NCI-H2171 treated with DMSO at 0.1 percent for 48 hours (cell line): ENCODE measurements at regions not wholly inside any gene's neighbourhood (a gene's known extent, or its start where the extent isn't known, plus 50 kb on each side); places are given as distances from the start of the nearest gene placed in this dataset.

Experiments
- DNase-seq: peaks from one replicate; lab custom pipeline; 2025; lab: John Stamatoyannopoulos, UW

DNA sequence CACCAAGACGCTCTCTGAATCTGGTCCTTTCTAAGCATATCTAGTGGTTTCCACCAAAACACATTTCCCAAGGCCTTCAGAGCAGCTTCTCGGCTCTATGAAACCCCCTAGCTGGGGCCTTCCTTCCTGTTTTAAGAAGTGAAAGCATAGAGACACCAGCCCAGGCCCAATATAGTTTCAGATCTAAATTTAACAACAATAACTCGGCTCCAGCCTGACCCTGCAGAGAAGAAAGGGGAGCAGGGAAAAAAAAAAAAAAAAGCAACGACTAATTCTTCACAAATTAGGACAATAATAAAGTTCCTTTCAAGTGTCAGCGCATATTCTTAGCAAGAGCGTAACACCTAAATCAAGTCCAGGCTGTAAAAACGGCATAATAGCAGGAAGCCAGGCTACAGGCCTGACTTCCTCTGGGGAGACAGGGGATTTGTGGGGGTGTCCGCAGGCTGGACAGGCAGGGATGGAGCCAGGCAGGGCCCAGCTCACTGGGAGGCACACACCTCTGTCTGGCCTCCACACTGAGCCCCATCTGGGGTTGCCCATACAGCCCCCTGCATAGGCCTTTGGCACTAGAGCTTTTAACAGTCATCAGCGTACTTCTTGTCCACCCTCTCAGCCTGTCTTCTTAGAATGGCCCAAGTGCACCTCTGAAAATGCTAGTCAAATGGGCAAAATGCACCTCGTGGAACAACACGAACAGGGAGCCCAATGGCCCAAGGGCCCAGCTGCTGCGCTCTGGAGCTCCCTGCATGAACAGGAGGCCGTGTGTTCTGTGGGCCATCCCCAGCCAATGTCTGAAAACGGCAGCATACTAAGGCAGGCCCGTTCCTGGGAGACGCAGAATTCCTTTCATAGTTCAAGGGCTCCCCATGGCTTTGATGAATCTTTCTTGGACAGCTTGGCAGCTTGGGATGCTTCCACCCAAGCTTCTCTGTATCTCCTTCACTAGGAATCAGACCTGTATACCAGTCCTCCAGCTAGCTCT lies 772.9 kb downstream of the MED13L start:
- DNase-seq, result no peak

DNA sequence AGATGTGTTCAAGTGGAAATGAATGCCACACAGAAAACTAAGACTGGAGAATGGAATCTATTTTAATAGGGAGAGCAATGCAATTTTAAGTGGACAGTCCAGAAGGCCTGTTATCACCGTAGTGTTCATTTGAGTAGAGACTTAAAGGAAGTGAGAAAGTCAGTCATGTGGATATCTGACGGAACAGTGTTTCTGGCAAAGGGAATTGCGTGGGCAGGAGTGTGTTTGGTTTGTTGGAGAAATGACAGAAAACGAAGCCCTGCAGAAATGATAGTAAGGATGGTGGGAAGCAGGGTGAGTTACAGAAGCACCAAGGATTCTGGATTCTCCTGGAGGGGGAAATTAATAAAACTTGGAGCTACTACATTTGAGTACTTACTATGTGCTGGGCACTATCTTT lies 776.6 kb downstream of the MED13L start:
- DNase-seq, result no peak

DNA sequence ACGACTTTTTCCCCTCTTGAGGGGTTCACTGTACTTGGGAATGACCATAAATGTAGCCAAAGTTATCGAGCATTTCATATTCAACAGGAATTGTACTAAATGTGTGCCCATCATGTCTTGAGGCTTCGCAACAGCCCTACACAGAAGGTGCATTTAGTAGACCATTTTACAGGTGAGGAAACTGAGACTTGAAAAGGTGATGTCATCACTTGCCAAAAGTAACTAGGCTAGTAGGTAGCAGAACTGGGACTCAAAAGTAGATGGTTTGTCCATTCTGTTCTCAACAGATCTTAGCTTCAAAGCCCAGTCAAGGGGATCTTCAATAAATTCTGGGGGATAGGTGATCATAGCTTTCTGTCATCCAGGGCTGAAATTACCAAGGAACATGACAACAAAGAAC lies 782.2 kb downstream of the MED13L start:
- DNase-seq, result no peak

DNA sequence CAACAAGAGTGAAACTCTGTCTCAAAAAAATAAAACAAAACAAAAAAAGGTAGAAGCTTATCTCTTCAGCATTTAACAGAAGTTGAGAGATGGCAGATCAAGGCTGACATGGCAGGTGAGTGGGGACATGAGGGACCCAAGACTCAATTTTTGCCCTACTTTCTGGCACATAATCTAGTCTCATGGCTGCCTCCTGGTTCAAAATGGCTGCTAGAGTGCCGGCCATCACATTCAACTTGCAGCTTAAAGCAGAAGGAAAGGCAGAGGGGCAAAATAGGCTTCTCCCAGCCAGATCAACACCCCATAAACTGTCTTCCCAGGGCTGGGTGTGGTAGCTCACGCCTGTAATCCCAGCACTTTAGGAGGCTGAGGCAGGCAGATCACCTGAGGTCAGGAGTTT lies 784.9 kb downstream of the MED13L start:
- DNase-seq, result no peak

DNA sequence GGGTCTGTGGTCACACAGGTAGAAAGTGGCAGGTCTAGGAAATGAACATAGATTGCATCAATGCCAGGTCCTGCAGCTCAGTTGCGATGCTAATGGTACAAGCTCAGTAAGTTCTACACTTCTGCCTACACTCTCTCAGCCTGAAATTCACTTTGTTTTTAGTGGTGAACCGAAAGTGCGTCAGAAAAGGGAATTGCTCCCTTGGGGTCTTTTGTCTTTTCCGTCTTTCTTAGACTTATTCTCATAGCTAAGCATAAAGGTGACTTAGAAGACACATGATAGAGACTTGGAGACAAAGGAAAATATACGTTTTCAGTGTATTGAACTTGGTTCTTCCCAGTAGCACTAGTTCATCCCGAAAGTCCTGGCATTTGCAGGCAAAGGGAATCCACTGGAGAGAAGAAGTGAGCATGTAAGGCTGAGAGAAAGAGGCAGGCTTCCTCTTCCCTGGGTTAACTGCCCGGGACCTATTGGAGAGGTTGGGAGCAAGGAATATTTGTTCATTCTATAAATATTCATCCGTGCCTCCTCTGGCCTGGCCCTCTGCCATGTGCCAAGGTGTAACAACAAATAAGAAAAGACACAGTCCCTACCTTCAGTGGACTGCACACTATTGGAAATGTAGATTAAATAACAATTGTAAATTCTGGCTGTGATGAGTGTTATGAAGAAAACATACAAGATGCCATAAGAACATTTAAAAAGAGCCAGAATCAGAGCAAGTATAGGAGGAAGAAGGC lies 785.8 kb downstream of the MED13L start:
- no peak for DNase-seq

DNA sequence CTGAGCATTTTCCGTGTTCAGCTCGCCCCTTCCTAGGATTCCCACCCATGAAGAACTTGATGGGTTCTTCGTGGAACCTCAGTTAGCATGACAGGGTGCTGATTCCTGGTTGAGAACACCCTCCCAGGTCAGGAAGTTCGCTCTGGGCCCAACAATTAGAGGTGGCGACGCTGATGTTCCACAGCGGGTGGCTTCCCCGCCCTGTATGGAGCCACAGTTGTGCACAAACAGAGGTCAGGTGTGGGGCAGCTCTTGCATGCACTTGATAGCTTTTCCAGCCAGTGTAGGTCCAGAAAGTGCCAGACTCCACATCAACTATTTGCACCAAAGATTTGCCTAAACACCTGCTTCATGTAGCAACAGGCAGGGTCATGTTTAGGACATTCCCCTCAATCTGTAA lies 788.2 kb downstream of the MED13L start:
- no peak for DNase-seq

DNA sequence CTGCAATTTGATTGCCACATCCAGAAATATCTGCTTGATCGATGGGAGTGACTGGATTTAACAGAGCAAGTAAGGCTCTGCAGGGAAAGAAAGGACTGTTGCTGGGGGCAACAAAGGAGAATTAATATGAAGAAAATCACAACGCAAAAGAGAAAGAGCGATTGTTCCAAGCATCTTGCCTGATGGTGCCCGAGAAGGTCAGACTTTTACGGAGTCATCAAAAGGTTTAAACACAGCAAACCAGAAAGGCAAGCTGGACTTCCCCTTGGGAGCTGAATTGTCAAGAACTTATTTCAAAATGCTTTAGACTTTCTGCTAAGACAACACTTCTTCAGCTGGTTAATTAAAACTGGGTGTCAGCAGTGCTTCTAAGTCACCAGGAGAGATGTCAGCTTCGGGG lies 791.5 kb downstream of the MED13L start:
- no peak for DNase-seq

DNA sequence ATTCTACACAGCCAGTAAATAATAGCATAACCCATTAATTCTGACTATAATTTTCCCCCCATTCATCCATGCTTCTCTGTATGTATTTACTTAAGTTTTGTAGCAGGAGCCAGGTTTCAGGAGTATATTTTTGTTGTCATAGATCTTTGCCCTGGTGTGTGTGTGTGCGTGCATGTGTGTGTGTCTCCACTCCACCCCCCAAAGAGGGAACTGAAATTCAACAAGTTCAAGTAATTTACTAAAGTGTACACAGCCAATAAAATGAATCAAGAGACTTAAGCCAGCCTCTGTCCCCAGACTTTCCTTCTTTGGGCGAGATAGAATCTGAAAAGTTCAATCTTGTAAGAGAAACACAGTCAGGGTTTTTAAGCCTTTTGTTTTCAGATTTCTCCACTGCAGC lies 792.0 kb downstream of the MED13L start:
- no peak for DNase-seq

DNA sequence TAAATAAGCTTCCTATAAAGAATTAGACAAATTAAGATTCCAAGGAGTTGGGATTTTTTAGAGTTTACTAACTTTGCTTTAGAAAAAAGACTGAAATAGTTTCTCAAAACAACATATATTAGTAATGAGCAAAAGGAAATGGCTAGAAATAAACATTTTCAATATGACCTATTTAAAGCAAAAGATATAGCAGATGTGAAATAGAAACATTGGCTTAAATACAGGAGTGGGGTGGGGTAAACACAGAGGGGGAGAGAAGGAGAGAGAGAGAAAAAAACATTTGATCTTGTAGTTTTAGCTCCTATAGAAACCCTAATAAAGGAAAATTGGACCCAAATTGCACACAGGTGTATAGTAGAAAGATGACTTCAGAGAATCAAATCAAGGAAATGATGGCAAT lies 794.5 kb downstream of the MED13L start:
- no peak for DNase-seq

DNA sequence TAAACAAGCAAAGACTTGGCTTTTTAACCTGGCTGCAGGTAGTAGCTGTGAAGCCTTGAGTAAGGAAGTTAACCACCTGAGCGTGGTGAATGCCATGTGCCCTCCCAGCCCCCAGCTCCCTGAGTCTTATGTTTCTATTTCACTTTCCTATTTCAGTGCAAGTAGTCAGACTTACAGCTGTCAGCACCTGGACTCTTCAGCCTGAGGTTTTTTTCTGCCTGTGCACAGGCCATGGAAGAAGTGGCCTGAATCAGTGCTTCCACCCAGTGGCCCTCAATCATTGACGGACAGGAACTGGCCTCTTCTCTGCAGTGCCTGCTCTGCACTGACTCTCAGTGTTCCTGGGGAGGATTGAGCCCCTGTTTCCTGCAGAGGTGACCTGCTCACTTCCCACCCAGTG lies 796.4 kb downstream of the MED13L start:
- no peak for DNase-seq

DNA sequence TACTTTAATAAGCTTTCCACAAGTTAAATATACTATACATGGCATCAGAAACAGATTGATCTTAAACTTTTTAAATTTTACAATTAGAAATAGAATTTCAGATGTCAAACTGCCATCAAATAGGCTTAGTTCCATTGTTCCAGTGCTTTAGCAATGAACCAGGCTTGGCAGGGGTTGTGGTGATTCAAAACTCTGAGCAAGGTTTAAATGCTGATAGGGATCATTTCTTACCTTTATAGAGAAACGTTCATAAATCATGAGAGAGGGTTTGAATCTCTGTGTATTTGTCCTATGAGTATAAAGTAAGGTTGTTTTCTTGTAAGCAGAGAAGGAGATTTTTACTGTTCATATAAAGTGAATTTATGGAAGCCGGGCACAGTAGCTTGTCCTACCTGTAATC lies 794.5 kb upstream of the TBX3 start:
- no peak for DNase-seq

DNA sequence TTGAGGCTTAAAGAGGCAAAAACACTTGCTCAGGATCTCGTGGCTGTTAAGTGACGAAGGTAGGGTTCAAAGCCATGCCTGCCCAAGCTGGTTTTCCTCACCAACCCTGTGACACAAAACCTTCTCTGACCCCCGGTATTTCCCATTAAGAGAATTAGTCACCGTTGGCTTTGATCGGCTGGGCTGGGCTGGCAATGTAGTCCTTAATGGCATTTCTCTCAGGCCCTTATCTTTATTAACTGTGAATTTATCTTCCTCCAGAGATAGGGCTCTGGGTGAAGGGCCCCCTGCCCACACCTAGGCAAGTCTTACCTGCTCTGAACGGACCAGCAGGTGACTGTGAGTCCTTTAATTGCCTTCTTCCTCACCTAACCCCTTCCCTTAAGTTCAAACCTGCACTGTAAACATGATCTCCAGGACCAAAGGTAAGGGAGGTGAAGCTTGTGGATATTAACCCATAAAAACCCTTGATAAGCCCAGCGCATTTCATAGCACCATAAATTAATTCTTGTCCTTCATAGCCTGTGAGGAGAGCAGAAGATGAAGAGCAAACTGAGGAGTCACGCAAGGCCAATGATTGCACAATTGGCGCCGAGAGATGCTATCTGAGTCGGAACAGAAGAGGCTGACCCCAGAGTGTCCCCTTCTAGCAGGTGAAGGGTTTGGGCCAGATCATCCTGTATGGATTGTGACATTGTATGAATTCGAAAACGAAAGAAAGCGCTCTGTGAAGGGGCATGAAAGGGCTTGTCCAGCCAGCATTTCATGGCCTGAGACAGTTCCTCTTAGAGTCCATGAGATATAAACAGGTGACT lies 790.8 kb upstream of the TBX3 start:
- DNase-seq, result no peak

DNA sequence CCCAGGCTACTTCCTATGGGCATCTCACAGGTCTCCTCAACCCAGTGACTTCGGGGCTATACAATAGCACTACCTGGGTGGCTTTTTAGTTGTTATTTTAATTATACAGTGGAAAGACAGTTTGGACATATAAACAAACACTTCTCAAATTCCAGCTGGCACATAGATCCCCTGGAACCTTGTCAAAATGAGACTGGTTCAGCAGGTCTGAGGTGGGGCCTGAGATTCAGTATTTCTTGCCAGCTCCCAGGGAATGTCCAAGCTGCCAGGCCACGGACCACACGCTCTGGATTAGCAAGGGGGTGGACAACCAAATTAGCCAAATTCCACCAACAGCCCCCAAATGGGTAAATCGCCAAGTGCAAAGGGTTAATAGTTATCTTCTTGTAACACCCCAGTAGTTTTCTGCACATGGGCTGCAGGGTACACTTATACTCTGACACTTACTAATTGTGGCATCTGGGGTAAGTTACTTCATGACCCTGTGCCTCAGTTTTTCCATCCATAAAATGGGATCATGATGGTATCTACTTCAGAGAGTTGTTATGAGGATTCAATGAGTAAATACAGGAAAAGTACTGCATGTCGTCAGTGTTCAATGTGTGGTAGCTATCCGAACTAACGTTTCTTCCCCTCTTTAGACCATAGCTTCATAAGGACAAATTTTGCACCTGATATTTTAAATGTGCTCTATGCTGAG lies 789.4 kb upstream of the TBX3 start:
- DNase-seq, result no peak

DNA sequence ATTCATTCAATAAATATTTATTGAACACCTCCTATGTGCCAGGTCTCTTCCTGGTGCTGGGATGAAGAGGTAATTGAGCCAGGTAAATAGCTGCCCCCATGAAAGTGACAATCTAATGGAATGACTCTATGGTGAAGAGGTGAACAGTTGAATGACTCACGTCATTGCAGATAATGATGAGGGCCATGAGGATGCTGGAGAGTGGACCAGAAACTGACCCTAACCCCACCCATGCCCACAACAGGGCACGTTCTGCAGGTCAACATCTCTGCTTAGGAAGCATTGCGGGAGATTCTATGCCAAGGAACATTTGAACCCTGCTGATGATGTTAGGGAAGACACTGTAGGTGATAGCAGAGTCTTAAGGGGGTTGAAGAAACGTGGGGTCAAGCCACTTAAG lies 788.9 kb upstream of the TBX3 start:
- DNase-seq, result no peak

DNA sequence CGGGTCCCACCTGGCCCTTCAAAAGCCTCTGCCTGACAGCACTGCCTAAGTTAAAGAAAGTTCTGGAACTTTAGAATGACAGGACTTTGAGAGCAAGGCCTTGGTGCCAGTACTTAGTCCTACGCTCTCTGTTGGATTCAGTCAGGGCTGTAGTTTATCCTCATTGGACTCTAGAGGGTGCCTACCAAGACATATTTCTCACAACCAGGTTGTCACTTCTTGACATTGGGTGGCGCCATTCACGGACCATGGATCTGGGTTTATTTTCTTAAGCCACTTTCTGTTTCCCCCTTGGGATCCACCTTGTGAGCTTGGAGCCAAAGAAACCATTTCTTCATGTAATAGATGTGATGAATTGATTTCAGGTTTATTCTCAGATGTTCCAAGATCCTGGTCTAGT lies 787.0 kb upstream of the TBX3 start:
- DNase-seq, result no peak

DNA sequence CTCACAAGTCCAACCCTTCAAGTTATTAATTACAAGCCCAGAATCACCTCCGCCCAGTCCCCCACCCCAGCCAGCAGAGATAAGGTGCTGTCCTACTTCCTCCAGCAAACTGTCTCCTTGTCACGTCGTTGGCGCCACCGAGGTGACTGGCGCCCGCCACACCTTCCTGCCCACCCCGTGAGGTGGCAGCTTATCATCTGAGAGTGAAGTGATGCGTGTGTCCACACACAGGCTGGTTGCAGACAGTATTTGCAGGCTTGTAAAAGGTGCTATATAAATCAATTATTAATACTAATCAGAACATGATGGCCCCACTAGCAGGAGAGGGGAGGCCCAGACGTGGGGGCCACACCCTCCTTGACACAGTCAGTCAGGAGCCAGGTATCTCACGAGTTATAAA lies 786.6 kb upstream of the TBX3 start:
- DNase-seq, result no peak

DNA sequence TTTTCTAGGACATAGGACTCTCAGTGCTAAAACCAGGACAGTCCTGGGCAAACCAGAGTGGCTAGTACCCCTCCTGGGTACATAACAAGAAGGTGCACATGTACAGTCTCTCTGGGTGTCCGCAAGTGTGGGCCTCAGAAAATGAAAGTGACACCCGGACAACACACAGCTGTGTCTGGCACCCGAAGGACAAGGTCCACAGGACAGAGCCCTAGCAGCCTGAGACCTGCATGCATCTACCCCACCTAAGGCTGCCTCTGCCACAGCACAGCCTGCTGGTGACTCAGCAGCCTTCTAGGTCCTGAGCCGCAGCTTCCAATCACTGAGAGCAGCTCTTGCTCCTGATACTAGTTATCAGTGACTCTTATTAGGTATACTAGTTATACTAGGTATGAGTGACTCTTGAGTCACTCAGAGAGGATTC lies 784.1 kb upstream of the TBX3 start:
- no peak for DNase-seq

DNA sequence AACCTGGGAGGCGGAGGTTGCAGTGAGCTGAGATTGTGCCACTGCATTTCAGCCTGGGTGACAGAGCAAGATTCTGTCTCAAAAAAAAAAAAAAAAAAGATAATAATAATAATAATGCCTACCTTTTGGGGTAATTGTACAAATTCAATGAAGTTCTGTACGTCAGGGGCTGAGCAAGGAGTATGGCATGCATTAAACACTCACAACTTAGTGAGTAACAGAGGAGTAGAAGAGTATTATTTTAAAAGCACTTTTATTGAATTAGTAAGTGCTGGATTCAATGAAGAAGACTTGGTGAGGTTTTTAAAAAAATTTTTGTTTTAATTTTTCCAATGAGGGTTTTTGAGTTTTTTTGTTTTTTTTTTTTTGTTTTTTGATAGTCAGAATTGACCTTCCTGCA lies 783.6 kb upstream of the TBX3 start:
- DNase-seq, result no peak

DNA sequence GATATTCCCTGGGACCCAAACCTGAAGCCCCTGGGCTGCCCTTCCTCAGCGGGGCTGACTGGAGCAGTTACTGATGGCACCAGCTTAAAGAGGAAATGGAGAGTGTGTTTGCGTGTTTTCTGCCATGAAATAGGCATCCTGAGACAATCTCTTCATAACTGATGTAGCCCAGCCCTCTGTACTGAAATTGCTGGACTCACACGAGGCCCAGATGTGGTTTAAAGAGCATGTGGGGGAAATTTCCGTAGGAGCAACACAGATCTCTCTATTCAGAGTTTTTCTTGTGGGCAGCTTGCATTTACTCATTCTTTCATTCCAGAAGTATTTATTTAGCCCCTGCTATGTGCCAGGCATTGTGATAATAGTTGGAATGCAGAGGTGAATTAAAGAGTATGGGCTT lies 782.1 kb upstream of the TBX3 start:
- DNase-seq, result no peak

DNA sequence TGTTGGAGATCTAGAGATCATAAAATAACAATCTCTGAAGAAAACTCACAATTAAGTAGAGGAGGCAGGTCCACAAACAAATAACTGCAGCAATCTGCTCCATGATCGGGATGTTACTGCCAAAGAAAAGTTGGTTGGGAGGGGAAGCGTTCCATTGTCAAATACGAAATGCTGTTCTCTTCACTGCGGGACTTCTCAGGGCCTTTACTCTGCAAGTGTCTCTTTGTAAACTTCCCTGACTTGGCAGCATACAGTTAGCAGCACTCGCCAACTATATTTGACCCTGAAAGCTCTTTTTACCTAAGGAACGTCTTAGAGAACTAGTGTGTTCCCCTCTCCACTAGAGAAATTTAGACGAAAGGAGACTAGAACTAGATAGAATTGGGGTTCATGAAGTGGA lies 780.7 kb upstream of the TBX3 start:
- DNase-seq, result no peak

DNA sequence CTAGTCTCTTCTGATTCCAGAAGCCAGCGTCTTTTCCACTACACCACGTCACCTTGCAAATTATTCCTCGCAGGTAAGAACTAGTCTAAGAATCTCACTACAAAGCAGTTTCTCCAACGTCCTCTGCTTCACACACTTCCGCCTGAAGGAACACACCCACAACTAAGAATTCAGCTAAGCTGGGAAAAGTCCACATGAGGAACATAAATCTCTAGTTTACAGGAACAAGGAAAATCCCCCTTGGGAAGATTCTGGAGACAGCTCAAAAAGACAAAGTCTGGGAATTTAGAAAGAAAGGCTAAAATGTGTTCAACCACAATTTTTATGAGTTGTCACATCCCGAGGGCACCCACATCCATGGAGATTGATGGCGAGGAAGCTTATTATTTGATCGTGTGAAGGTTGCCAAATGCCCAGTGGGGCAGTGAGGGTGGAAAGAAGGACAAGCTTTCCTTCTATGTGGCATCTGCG lies 780.2 kb upstream of the TBX3 start:
- no peak for DNase-seq

DNA sequence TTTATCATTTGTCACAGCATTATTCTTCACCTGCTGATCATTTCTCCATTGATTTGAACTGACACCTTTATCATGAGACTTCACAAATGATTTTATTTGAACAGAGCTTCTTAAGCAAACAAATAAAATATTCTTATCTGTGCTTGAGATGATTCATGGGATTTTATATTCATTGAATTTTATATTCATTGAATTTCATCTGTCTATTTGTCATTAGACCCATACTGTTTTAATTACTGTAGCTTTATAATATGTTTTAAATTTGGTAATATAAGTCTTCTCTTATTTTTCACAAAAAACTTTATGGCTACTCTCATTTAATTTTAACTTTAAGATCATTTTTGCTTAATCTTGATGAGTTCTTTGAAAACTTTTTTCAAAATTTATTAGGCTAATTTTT lies 777.4 kb upstream of the TBX3 start:
- DNase-seq, result no peak
